ENCODE measurements at regions not wholly inside any gene's neighbourhood (a gene's known extent, or its start where the extent isn't known, plus 50 kb on each side); places are given as distances from the start of the nearest gene placed in this dataset.

DNA sequence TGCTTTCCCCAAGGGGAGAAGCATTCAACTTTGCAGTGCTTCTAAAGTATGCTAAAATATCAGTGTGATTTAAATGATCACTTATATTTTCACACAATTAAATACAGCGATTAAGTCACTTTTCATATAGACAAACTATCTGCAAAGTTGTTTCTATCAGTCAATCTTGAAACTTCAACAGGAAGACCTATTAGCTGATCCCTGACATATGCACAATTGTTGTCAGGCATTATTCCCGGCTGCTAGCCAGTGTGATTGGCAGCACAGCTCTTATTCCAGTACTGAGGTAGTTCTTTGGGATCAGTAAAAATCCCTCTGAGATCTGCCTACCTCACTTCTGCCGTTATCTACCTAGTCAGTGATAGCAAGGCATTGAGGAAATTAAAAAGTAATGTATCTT is 629.5 kb downstream of the NR4A2 start:
- no peak for FAIRE-seq
- Histone ChIP-seq H2BK12ac (ENCODE audit: low read depth, low read length) (no peak overlapping the region), H3K18ac (ENCODE audit: extremely low read depth, low read length) (no peak overlapping the region), H4K8ac (ENCODE audit: extremely low read depth, insufficient read depth, low read length) (no peak overlapping the region), H2BK15ac (ENCODE audit: low read length) (no peak overlapping the region), H3K9ac (replicated peaks in 1 of 4; ENCODE audit: extremely low read depth in 1 of 4, low read depth in 3 of 4, low read length in 3 of 4) (no peak overlapping the region), H2BK120ac (replicated peaks; ENCODE audit: low read depth, low read length) (no peak overlapping the region), H3K23ac (ENCODE audit: insufficient read length) (no peak overlapping the region), H4K20me1 (replicated peaks in 1 of 2; ENCODE audit: control insufficient read depth in 1 of 2, insufficient read depth in 2 of 2, low read length in 2 of 2) (no peaks in the 10 kb centered on the region), H2BK20ac (ENCODE audit: low read length) (no peak overlapping the region), H3K79me2 (ENCODE audit: control insufficient read depth in 1 of 2, insufficient read depth in 2 of 2, low read length in 2 of 2) (no peaks in the 10 kb centered on the region), H3K4me1 (replicated peaks in 1 of 4; ENCODE audit: control insufficient read depth in 3 of 4, insufficient read depth in 4 of 4, low read length in 3 of 4) (no peaks in the 10 kb centered on the region), H3K14ac (ENCODE audit: insufficient read length) (no peak overlapping the region), H4K5ac (ENCODE audit: insufficient read length, low read depth, low read length) (no peak overlapping the region), H2AFZ (ENCODE audit: low read length) (no peak overlapping the region), H3K27me3 (replicated peaks in 1 of 4; ENCODE audit: control insufficient read depth in 3 of 4, extremely low read depth in 1 of 4, insufficient read depth in 3 of 4, low read length in 3 of 4) (peaks cover 0 to 2% (median 0%) of the 10 kb centered on the region in 4 experiments; a peak in 1 of 7 replicates), H3K79me1 (ENCODE audit: low read depth, low read length) (no peaks in the 10 kb centered on the region), H3K4ac (replicated peaks; ENCODE audit: insufficient read length, low read depth, low read length) (no peak overlapping the region), H2AK5ac (ENCODE audit: low read depth, low read length) (no peak overlapping the region), H3K23me2 (ENCODE audit: low read depth, low read length) (no peaks in the 10 kb centered on the region), H3K4me2 (ENCODE audit: insufficient read depth in 1 of 2, low read depth in 2 of 2, low read length in 2 of 2) (no peak overlapping the region), H3K56ac (replicated peaks; ENCODE audit: insufficient read length, low read depth, low read length) (no peak overlapping the region), H3K27ac (ENCODE audit: low read depth, low read length) (no peak overlapping the region), H3K36me3 (ENCODE audit: control insufficient read depth in 2 of 4, insufficient read depth in 4 of 4, low read length in 3 of 4) (no peaks in the 10 kb centered on the region), H2BK5ac (ENCODE audit: low read depth, low read length) (no peak overlapping the region), H4K91ac (replicated peaks; ENCODE audit: insufficient read length, low read length) (no peak overlapping the region), H3K4me3 (ENCODE audit: extremely low read depth in 1 of 4, insufficient read depth in 2 of 4, low read depth in 3 of 4, low read length in 4 of 4) (no peak overlapping the region), H3K9me3 (ENCODE audit: insufficient read depth in 2 of 2, low read depth in 1 of 2, low read length in 1 of 2) (no peaks in the 10 kb centered on the region)
- WGBS, 2 experiments (ENCODE audit: extremely low coverage in 1 of 2, insufficient coverage in 1 of 2, insufficient read length in 1 of 2, insufficient replicate concordance in 2 of 2, low coverage in 1 of 2, low lambda C conversion rate in 2 of 2, missing lambda C conversion rate in 1 of 2) = 93% methylated on average over 3 of the region's 3 CpGs; no CpG with 5 or more reads in 1 of the 2 experiments
- POLR2A ChIA-PET (ENCODE audit: partially characterized antibody) = no interaction called here
- CTCF ChIA-PET (ENCODE audit: partially characterized antibody) = no interaction called here
- DNase-seq (ENCODE audit: low read depth in 1 of 2, low spot score in 2 of 2) = no peak
- TF ChIP-seq KDM4A (IDR thresholded peaks at IDR 0.05; ENCODE audit: low read depth, low read length, severe bottlenecking) (no peak), CHD2 (IDR thresholded peaks at IDR 0.05; ENCODE audit: low read length) (no peak), E2F6 (IDR thresholded peaks at IDR 0.05) (no peak), BACH1 (IDR thresholded peaks at IDR 0.05; ENCODE audit: low read length) (no peak), POU5F1 (IDR thresholded peaks at IDR 0.05; ENCODE audit: low read depth, low read length) (no peak)

Measured in H1 (cell line).